ENCODE measurements at regions not wholly inside any gene's neighbourhood (a gene's known extent, or its start where the extent isn't known, plus 50 kb on each side); places are given as distances from the start of the nearest gene placed in this dataset.

DNA sequence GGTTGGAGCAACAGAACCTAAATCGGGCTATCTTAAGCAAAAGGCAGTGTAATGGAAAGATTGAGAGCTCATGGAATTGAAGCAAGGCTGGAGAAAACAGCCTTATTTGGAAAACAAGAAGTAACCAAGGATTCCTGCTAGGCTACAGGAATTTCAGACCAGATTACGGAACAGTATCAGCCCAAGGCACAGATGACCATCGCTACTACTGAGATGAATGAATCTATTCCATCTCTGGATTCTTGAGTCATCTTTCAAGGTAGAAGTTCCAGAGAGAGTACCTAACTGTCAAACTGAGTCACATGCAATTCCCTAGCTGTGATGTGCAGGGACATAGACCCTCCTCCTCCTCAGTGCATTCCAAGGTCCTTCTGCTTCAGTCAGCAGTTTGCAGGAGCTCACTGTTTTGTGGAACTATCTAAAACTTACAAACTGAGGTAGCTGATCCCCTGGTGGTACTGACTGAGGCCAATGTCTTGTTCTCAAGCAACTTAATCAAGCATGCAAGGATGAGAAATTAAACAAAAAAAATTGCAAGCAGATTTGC, 62.0 kb upstream of the SMLR1 start:
- DNase-seq (ENCODE audit: low read depth), result no peak

- DNase-seq (ENCODE audit: low read depth), result no peak
Observed at GRCh38 chr6:130766239-130767144, 60.7 kb upstream of the SMLR1 start.

- no peak for DNase-seq (ENCODE audit: low read depth)
Observed at GRCh38 chr6:130769861-130770260, 57.3 kb upstream of the SMLR1 start.

GRCh38 chr6:130771741-130772140, 55.5 kb upstream of the SMLR1 start:
- DNase-seq (ENCODE audit: low read depth), result no peak

DNA sequence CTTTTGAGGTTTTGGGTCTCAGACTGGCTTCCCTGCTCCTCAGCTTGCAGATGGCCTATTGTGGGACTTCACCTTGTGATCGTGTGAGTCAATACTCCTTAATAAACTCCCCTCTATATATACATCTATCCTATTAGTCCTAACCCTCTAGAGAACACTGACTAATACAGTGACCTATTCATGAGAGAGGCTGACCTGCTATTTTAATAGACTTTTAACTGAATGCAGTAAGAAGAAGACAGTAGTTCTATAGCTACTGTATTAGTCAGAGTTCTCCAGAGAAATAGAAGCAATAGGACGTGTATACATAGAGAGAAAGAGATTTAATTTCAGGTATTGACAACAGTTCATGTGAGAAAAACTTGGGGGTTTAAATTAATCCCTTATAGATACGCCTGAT, 53.3 kb upstream of the SMLR1 start:
- DNase-seq (ENCODE audit: low read depth), result no peak

- DNase-seq (ENCODE audit: low read depth), result no peak
Observed at GRCh38 chr6:130775411-130776012, 51.7 kb upstream of the SMLR1 start.

DNA sequence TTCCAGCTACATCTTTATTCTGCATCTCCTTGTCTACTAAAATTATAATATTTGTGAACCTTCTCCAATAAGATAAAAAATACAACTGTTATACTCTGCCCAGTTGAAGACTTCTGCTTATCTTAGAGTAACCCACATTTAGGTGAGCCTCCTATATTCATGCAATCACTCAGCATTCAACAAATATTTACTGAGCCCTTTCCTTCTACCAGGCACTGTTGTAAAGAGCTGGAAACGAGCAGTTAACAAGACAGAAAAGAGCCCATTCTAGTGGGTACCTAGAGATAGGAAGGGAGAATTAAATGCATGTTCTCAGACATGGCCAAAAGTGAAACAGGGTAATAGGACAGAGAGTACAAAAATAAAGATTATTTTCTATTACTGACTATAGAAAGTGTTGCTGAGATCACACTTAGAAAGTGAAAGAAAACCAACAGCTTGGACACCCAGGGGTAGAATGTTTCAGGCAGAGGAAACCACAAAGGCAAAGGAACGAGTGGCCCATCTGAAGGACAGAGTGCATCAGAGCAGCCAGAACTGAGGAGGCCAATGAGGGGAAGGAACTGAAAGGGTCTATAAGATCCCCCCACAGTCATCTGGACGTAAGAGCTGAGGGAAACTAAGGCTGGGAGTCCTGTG, 50.8 kb upstream of the SMLR1 start:
- DNase-seq (ENCODE audit: low read depth), result no peak
